CD14-positive monocyte (primary cell): ENCODE measurements at regions not wholly inside any gene's neighbourhood (a gene's known extent, or its start where the extent isn't known, plus 50 kb on each side); places are given as distances from the start of the nearest gene placed in this dataset.

ENCODE experiments used
- DNase-seq, 3 donors: peaks; one replicate each; pipeline ENCODE4 v3.0.0-alpha.2; 2011 to 2022
- H2AFZ ChIP-seq: 2 replicates; pipeline ENCODE4 v1.6.0; 2012; ENCODE audit warnings: mild to moderate bottlenecking, low read depth, low read length, inconsistent platforms; ENCODE audit not compliant: insufficient read depth, poor library complexity, severe bottlenecking
- H3K27ac ChIP-seq, 2 donors: 1 replicate in 1 of 2; 2 replicates in 1 of 2; pipeline ENCODE4 v1.5.1; 2012 to 2013; ENCODE audit warnings: low read length in 2 of 2, control low read depth in 1 of 2, inconsistent platforms in 1 of 2, low read depth in 1 of 2, mild to moderate bottlenecking in 1 of 2
- H3K27me3 ChIP-seq, 2 donors: one replicate each; pipeline versions ENCODE4 v1.6.0 to v1.6.1; 2011 to 2013; ENCODE audit warnings: low read length in 2 of 2; ENCODE audit not compliant: control insufficient read depth in 2 of 2, insufficient read depth in 2 of 2
- H3K36me3 ChIP-seq, 2 donors: replicated peaks in 1 of 2; 1 replicate in 1 of 2; 2 replicates in 1 of 2; pipeline versions ENCODE4 v1.5.1 to v1.6.1; 2012 to 2013; ENCODE audit warnings: low read length in 2 of 2, control low read depth in 1 of 2, inconsistent platforms in 1 of 2, mild to moderate bottlenecking in 1 of 2; ENCODE audit not compliant: insufficient read depth in 2 of 2, control insufficient read depth in 1 of 2
- H3K4me1 ChIP-seq, 2 donors: 1 replicate in 1 of 2; 2 replicates in 1 of 2; pipeline versions ENCODE4 v1.5.1 to v1.6.1; 2012 to 2013; ENCODE audit warnings: low read length in 2 of 2, control low read depth in 1 of 2, inconsistent platforms in 1 of 2, mild to moderate bottlenecking in 1 of 2, moderate library complexity in 1 of 2; ENCODE audit not compliant: insufficient read depth in 2 of 2, control insufficient read depth in 1 of 2
- H3K4me2 ChIP-seq: replicated peaks from 2 replicates; pipeline ENCODE3; 2012; ENCODE audit warnings: low read length, moderate library complexity, mild to moderate bottlenecking; ENCODE audit not compliant: poor library complexity, severe bottlenecking; ENCODE audit errors: extremely low read depth
- H3K4me3 ChIP-seq, 3 experiments: fragments of 200-600 bp in 1 of 3; sonication (generic) in 1 of 3; replicated peaks in 1 of 3; 1 replicate in 2 of 3; 2 replicates in 1 of 3; pipeline ENCODE4 v1.5.1; 2011 to 2013; ENCODE audit warnings: low read length in 3 of 3, mild to moderate bottlenecking in 3 of 3, control low read depth in 2 of 3, low read depth in 2 of 3, inconsistent platforms in 1 of 3, moderate library complexity in 1 of 3
- H3K79me2 ChIP-seq: 2 replicates; pipeline ENCODE4 v1.6.0; 2012; ENCODE audit warnings: mild to moderate bottlenecking, control low read depth, inconsistent platforms, low read length, moderate library complexity; ENCODE audit not compliant: insufficient read depth
- H3K9ac ChIP-seq: 2 replicates; pipeline ENCODE4 v1.6.0; 2017; ENCODE audit warnings: low read length, mild to moderate bottlenecking; ENCODE audit not compliant: insufficient read depth, poor library complexity, severe bottlenecking
- H3K9me3 ChIP-seq, 2 donors: replicated peaks in 1 of 2; 1 replicate in 1 of 2; 2 replicates in 1 of 2; pipeline versions ENCODE4 v1.5.1 to v1.6.1; 2012 to 2013; ENCODE audit warnings: low read length in 2 of 2, control low read depth in 1 of 2; ENCODE audit not compliant: control insufficient read depth in 1 of 2, insufficient read depth in 1 of 2
- H4K20me1 ChIP-seq: 2 replicates; pipeline ENCODE4 v1.6.0; 2012; ENCODE audit warnings: mild to moderate bottlenecking, low read length, control low read depth, moderate library complexity; ENCODE audit not compliant: insufficient read depth
- H3K27ac Mint-ChIP-seq, 7 donors: one replicate each; pipeline ENCODE4 v1.8.0; 2020; ENCODE audit warnings: mild to moderate bottlenecking in 7 of 7, mixed read lengths in 7 of 7, moderate library complexity in 6 of 7, inconsistent platforms in 2 of 7
- H3K27me3 Mint-ChIP-seq, 3 donors: one replicate each; pipeline ENCODE4 v1.8.0; 2021 to 2022; ENCODE audit warnings: low read depth in 3 of 3, mild to moderate bottlenecking in 3 of 3, mixed read lengths in 3 of 3, moderate library complexity in 3 of 3, inconsistent platforms in 1 of 3
- H3K36me3 Mint-ChIP-seq, 2 donors: one replicate each; pipeline ENCODE4 v1.8.0; 2020; ENCODE audit warnings: mixed read lengths in 2 of 2, inconsistent platforms in 1 of 2, mild to moderate bottlenecking in 1 of 2
- H3K4me1 Mint-ChIP-seq: one replicate; pipeline ENCODE4 v1.8.0; 2020; ENCODE audit warnings: mild to moderate bottlenecking, mixed read lengths
- H3K4me3 Mint-ChIP-seq, 2 donors: one replicate each; pipeline ENCODE4 v1.8.0; 2020; ENCODE audit warnings: mild to moderate bottlenecking in 2 of 2, mixed read lengths in 2 of 2, moderate library complexity in 1 of 2
- H3K9me3 Mint-ChIP-seq, 7 donors: one replicate each; pipeline ENCODE4 v1.8.0; 2020 to 2022; ENCODE audit warnings: mixed read lengths in 7 of 7, mild to moderate bottlenecking in 6 of 7, moderate library complexity in 6 of 7, inconsistent platforms in 2 of 7
- CTCF ChIP-seq: fragments of 200-600 bp; IDR thresholded peaks from one replicate; pipeline ENCODE4 v1.8.0; 2022; ENCODE audit warnings: antibody characterized with exemption, mild to moderate bottlenecking
- WGBS: methylation state at CpG from one replicate; pipeline ENCODE4 v1.1.5; 2013; ENCODE audit warnings: missing lambda C conversion rate; ENCODE audit not compliant: insufficient coverage; 5-methylcytosine and 5-hydroxymethylcytosine counted together
- intact Hi-C, 2 donors: fragments of 100-400 bp; cut with micrococcal nuclease; formaldehyde crosslinking; loops; one replicate each; pipeline versions ENCODE4 v1.15.0 to v1.15.1; 2023

DNA sequence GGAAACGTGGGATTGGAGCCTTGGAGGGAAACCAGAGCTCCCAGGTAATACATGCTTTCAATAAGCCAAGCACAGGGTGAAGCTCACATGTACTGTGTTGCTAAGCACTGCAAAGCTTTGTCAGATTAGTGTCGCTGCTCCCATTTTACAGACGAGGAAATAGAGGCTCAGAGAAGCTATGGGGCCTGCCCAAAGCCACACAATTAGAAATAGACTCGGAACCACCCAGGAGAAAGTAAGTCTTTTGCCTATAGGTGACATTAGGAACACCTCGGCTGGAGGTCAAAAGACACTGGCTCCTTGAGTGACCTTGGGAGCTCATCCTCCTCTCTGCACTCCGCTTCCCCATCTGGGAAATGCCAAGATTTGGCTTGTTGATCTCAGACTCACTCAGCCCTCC lies 175.6 kb upstream of the ZC3H12A start:
- Mint-ChIP-seq H3K4me1 (no peaks in the 10 kb centered on the region), H3K27ac (no peak overlapping the region)

DNA sequence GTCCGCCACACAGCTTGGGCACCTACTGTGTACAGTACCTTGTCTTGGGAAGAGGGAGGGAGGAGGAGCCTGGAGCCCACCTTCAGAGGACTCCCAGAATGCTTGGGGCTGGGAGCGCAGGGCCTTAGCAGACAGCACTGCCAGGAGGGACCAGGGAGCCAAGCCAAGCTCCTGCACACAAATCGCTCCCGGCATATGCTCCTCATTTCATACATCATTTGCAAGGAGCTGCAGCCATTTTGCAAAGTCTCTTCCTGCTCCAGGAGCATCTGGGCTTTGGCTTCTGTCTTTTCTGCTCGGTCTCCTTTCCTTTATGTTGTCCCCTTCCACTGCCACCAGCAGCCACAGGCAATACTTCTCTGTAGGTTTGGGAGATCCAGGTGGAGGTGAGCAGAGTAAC lies 175.2 kb upstream of the ZC3H12A start:
- no peak overlapping the region for H3K4me3 ChIP-seq
- intact Hi-C loops = no loop called here
- H3K9me3 Mint-ChIP-seq = peaks cover 0 to 2% (median 0%) of the 10 kb centered on the region in 7 donors
- 100% methylated on average over 3 of the region's 5 CpGs for WGBS
- H3K27me3 Mint-ChIP-seq = peaks cover 4 to 11% (median 5%) of the 10 kb centered on the region in 3 donors
- no peaks in the 10 kb centered on the region for H3K9me3 ChIP-seq
- H3K79me2 ChIP-seq = no peaks in the 10 kb centered on the region
- no peaks in the 10 kb centered on the region for H4K20me1 ChIP-seq
- H3K4me2 ChIP-seq = no peak overlapping the region
- H3K4me1 ChIP-seq = no peaks in the 10 kb centered on the region
- H3K27me3 ChIP-seq = no peaks in the 10 kb centered on the region
- H3K4me1 Mint-ChIP-seq = no peaks in the 10 kb centered on the region
- no peak for DNase-seq
- no peak overlapping the region for H3K27ac ChIP-seq
- no peaks in the 10 kb centered on the region for H3K36me3 ChIP-seq
- H3K36me3 Mint-ChIP-seq = no peaks in the 10 kb centered on the region
- H3K4me3 Mint-ChIP-seq = no peak overlapping the region
- H3K27ac Mint-ChIP-seq = no peak overlapping the region
- H2AFZ ChIP-seq = no peak overlapping the region
- TF ChIP-seq CTCF = no peak
- no peak overlapping the region for H3K9ac ChIP-seq

More for the DNA sequence above, 175.6 kb upstream of the ZC3H12A start:
- no peaks in the 10 kb centered on the region for H3K36me3 Mint-ChIP-seq
- no peak overlapping the region for H3K4me3 Mint-ChIP-seq
- Histone ChIP-seq H3K4me1 (no peaks in the 10 kb centered on the region), H3K27ac (no peak overlapping the region), H3K9me3 (no peaks in the 10 kb centered on the region), H3K4me3 (no peak overlapping the region), H3K79me2 (no peaks in the 10 kb centered on the region), H4K20me1 (no peaks in the 10 kb centered on the region), H2AFZ (no peak overlapping the region), H3K36me3 (no peaks in the 10 kb centered on the region), H3K27me3 (no peaks in the 10 kb centered on the region), H3K4me2 (no peak overlapping the region), H3K9ac (no peak overlapping the region)
- intact Hi-C loops = no loop called here
- TF ChIP-seq CTCF = no peak
- H3K27me3 Mint-ChIP-seq = peaks cover 5 to 15% (median 6%) of the 10 kb centered on the region in 3 donors
- WGBS = 62% methylated on average over 6 of the region's 6 CpGs
- H3K9me3 Mint-ChIP-seq = peaks cover 0 to 2% (median 0%) of the 10 kb centered on the region in 7 donors
- no peak for DNase-seq
